VCaP (cell line): ENCODE measurements at regions not wholly inside any gene's neighbourhood (a gene's known extent, or its start where the extent isn't known, plus 50 kb on each side); places are given as distances from the start of the nearest gene placed in this dataset.

ENCODE experiments used
- H3K27ac ChIP-seq: fragments of 450-650 bp; 2 replicates; pipeline ENCODE4 v1.5.1; 2017
- CTCF ChIP-seq: fragments of 450-650 bp; conservative IDR thresholded peaks from 2 replicates; pipeline ENCODE4 v1.5.1; 2017; ENCODE audit warnings: mild to moderate bottlenecking, moderate library complexity

- TF ChIP-seq CTCF: no peak
- no peak overlapping the region for H3K27ac ChIP-seq
Measured at GRCh38 chr4:58653251-58653650, 1543.1 kb upstream of the IGFBP7 start.

- H3K27ac ChIP-seq: no peak overlapping the region
- no peak for TF ChIP-seq CTCF
Measured at GRCh38 chr4:58649226-58649625, 1539.0 kb upstream of the IGFBP7 start.

- H3K27ac ChIP-seq: no peak overlapping the region
- no peak for TF ChIP-seq CTCF
Measured at GRCh38 chr4:58646126-58646525, 1535.9 kb upstream of the IGFBP7 start.

DNA sequence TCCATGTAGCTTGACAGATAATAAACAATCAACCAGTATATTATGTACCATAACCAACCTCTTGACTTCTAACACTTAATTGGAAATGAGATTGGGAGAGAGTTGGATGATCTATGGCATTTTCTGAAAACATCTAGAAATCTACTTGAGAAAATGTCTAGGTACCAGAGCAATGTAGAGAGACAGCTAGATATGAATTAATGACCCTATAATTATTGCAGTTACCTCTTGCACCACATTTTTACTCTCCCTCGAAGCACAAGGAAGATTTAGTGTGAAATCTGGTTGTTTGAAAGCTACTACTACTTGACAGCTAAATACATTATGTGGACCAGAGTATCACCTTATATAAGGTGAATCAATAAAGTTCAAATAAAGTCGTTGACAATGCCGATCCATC lies 1534.4 kb upstream of the IGFBP7 start:
- TF ChIP-seq CTCF: no peak

DNA sequence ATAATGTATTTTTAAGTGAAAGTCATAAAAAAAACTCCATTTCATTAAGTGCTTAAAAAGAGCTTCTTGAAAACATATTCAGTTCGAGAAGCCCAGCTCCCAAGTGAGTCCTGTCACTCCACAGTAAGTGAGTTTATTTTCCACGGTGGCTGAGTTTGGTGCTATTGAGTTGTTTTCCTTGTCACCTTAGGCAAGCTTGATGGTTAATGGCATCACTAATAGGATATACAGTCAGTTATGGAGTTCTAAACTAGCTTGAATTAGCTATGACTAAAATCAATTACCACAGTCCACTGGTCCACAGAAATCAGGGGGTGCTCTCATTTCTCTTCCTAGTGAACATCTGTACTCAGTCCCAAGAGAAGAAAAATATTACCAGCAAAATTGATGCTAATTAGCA lies 1526.2 kb upstream of the IGFBP7 start:
- no peak overlapping the region for H3K27ac ChIP-seq
- TF ChIP-seq CTCF: no peak

More for the DNA sequence above, 1534.4 kb upstream of the IGFBP7 start:
- no peak overlapping the region for H3K27ac ChIP-seq

DNA sequence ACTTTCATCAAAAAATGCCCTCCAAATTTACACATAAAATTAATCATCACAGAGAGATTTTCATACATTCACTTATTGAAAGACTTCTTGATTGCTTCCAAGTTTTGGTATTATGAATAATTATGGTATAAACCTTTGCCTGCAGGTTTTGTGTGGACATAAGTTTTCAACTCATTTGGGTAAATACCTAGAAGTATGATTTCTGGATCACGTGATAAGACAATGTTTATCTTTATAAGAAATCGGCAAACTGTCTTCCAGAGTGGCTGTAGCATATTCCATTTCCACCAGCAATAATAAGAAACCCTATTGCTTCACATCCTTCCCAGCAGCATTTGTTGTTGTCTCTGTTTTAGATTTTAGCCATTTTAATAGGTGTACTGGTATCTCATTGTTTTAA lies 1507.0 kb upstream of the IGFBP7 start:
- TF ChIP-seq CTCF: no peak

DNA sequence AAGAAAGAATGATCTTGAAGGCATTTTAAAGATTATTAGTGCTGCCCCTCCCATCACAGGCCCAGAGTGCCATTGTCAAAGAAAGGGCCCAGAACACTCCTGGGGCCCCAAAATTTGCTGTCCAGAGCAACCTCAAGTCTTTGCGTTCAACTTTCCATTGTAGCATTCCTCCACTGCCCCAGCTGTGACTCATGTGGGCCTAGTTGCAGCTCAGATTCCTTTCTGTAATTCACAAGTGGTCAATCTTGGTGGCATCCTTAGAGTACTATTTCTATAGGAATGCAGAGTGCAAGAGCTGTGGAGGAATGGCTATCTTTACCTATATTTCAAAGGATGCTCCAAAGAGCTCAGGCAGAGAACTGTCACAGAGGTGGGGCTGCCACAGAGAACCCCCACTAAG lies 1500.8 kb upstream of the IGFBP7 start:
- no peak overlapping the region for H3K27ac ChIP-seq
- no peak for TF ChIP-seq CTCF

More for the DNA sequence above, 1507.0 kb upstream of the IGFBP7 start:
- no peak overlapping the region for H3K27ac ChIP-seq

DNA sequence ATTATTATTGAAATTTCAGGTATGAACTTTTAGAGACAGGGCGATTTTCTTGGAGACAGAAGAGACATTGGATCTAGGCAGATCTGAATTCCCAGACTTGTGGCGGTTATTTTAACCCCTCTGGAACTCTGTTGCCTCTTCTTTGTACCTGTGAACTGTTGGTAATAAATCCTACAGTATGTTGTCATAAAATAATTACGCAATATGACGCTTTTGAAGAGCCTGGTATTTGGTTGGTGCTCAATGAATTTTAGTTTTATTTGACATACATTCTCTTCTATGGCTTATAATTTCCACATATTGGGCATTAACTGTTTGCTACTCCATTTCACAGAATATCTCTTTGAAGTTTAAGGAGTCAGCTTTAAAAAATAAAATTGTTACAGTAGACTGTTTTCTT lies 1496.1 kb upstream of the IGFBP7 start:
- H3K27ac ChIP-seq: no peak overlapping the region
- TF ChIP-seq CTCF: no peak
